K562 (cell line): ENCODE measurements at regions not wholly inside any gene's neighbourhood (a gene's known extent, or its start where the extent isn't known, plus 50 kb on each side); places are given as distances from the start of the nearest gene placed in this dataset.
A peak's percentile ranks its signal among the peaks of the same experiment; 100 is the strongest.

Source experiments
- ATAC-seq: fragments of 200-7000 bp; cut with Tn5 transposase; 3 replicates; pipeline ENCODE4 v1.9.1; 2020; ENCODE audit warnings: moderate library complexity
- BruUV-seq: library from RNA; stranded (reverse); fragments of 400-500 nt; replicated peaks from 2 replicates; lab custom pipeline; 2021; lab: Mats Ljungman, UMichigan
- CTCF ChIA-PET: fragments of 300-600 bp; formaldehyde crosslinking; extraction: SDS; loops from one replicate; lab custom pipeline; 2021; ENCODE audit warnings: low intra/inter-chr PET ratio; lab: Yijun Ruan, JAX
- POLR2A ChIA-PET: fragments of 300-600, 350-650 bp; sonication (Branson Sonifier 250); formaldehyde crosslinking; extraction: SDS; loops from one replicate; lab custom pipeline; 2021; ENCODE audit warnings: antibody characterized with exemption, inconsistent platforms; lab: Yijun Ruan, JAX
- DNase-seq, 4 experiments: peaks; one replicate each; pipeline versions ENCODE4 v3.0.0 to v3.0.0-alpha.2; 2011 to 2018; ENCODE audit warnings: low spot score in 3 of 4, mixed read lengths in 3 of 4; ENCODE audit errors: extremely low read depth in 1 of 4
- FAIRE-seq: peaks from 2 replicates; lab custom pipeline; 2011; peaks lifted over from hg19 to GRCh38; lab: Jason Lieb, UNC
- H2AFZ ChIP-seq: 2 replicates; pipeline ENCODE4 v1.6.0; 2011; ENCODE audit warnings: low read depth, low read length, control low read depth, inconsistent platforms
- H3K27ac ChIP-seq: fragments of 200-600 bp; 3 replicates; pipeline ENCODE4 v1.8.0; 2011; ENCODE audit warnings: low read depth, mild to moderate bottlenecking, control low read depth, inconsistent platforms, low read length, moderate library complexity, mixed read lengths; ENCODE audit errors: extremely low read depth
- H3K27me3 ChIP-seq, 2 experiments: fragments of 300-600 bp in 1 of 2; 2 replicates in 1 of 2; 3 replicates in 1 of 2; pipeline versions ENCODE4 v1.6.0 to v1.8.0; 2011; ENCODE audit warnings: inconsistent platforms in 2 of 2, low read length in 2 of 2, mild to moderate bottlenecking in 1 of 2, mixed read lengths in 1 of 2, moderate library complexity in 1 of 2; ENCODE audit not compliant: control insufficient read depth in 2 of 2, insufficient read depth in 2 of 2
- H3K36me3 ChIP-seq: fragments of 300-600 bp; 3 replicates; pipeline ENCODE4 v1.8.0; 2011; ENCODE audit warnings: mild to moderate bottlenecking, low read length, inconsistent platforms; ENCODE audit not compliant: control insufficient read depth, insufficient read depth
- H3K4me1 ChIP-seq, 2 experiments: fragments of 200-600 bp in 1 of 2; replicated peaks in 1 of 2; 2 replicates in 1 of 2; 3 replicates in 1 of 2; pipeline versions ENCODE4 v1.5.1 to v1.8.0; 2011; ENCODE audit warnings: inconsistent platforms in 2 of 2, low read length in 2 of 2, mild to moderate bottlenecking in 1 of 2, mixed read lengths in 1 of 2, moderate library complexity in 1 of 2; ENCODE audit not compliant: control insufficient read depth in 2 of 2, insufficient read depth in 2 of 2
- H3K4me2 ChIP-seq: 2 replicates; pipeline ENCODE4 v1.6.1; 2011; ENCODE audit warnings: low read length, control low read depth, inconsistent platforms, mixed read lengths; ENCODE audit not compliant: insufficient read depth
- H3K4me3 ChIP-seq: fragments of 200-600 bp; sonication (generic), shearing (Covaris generic); 2 replicates; pipeline ENCODE4 v1.5.1; 2016; ENCODE audit warnings: control low read depth, inconsistent platforms
- H3K79me2 ChIP-seq: fragments of 200-600 bp; 3 replicates; pipeline ENCODE4 v1.8.0; 2011; ENCODE audit warnings: low read length, inconsistent platforms; ENCODE audit not compliant: control insufficient read depth, insufficient read depth
- H3K9ac ChIP-seq, 2 experiments: 2 replicates each; pipeline versions ENCODE4 v1.6.0 to v1.6.1; 2011; ENCODE audit warnings: low read depth in 2 of 2, low read length in 2 of 2, control low read depth in 1 of 2, inconsistent platforms in 1 of 2, mild to moderate bottlenecking in 1 of 2, mixed read lengths in 1 of 2; ENCODE audit not compliant: insufficient read depth in 1 of 2
- H3K9me1 ChIP-seq: one replicate; pipeline ENCODE4 v1.6.0; 2011; ENCODE audit warnings: inconsistent platforms, mild to moderate bottlenecking, low read length, moderate library complexity; ENCODE audit not compliant: control insufficient read depth, insufficient read depth
- H3K9me3 ChIP-seq: replicated peaks from 2 replicates; pipeline ENCODE4 v1.5.1; 2011; ENCODE audit warnings: low read depth, low read length, inconsistent platforms; ENCODE audit not compliant: control insufficient read depth, insufficient read depth
- H4K20me1 ChIP-seq: replicated peaks from 2 replicates; pipeline ENCODE4 v1.6.1; 2011; ENCODE audit warnings: low read length, inconsistent platforms, mixed read lengths; ENCODE audit not compliant: control insufficient read depth, insufficient read depth
- BRD9 ChIP-seq: fragments of 450-650 bp; IDR thresholded peaks from 2 replicates; pipeline ENCODE4 v1.6.1; 2018; ENCODE audit warnings: low read depth; ENCODE audit not compliant: partially characterized antibody
- IRF2 ChIP-seq: sonication (generic); formaldehyde crosslinking; IDR thresholded peaks from 2 replicates; pipeline ENCODE4 v1.8.1; 2022; ENCODE audit warnings: mild to moderate bottlenecking, missing genetic modification reagents
- MTA1 ChIP-seq: fragments of 450-650 bp; IDR thresholded peaks from 2 replicates; pipeline ENCODE4 v1.6.1; 2017; ENCODE audit warnings: borderline replicate concordance
- NRF1 ChIP-seq, 2 experiments: fragments of 450-650 bp; IDR thresholded peaks in 1 of 2; conservative IDR thresholded peaks in 1 of 2; 2 replicates each; pipeline ENCODE4 v1.6.1; 2014; ENCODE audit warnings: mild to moderate bottlenecking in 2 of 2
- PBX2 ChIP-seq, 2 experiments: IDR thresholded peaks in 1 of 2; conservative IDR thresholded peaks in 1 of 2; 2 replicates each; pipeline ENCODE4 v1.6.1; 2016; ENCODE audit warnings: low read depth in 2 of 2, mild to moderate bottlenecking in 1 of 2, missing compliant biosample characterization in 1 of 2, missing genetic modification characterization in 1 of 2, moderate library complexity in 1 of 2
- RFX7 ChIP-seq: fragments of 250-450 bp; sonication (Bioruptor Pico); IDR thresholded peaks from 2 replicates; pipeline ENCODE4 v1.5.1; 2021; ENCODE audit warnings: mild to moderate bottlenecking
- SREBF2 ChIP-seq: sonication (generic); formaldehyde crosslinking; IDR thresholded peaks from 2 replicates; pipeline ENCODE4 v1.4.0; 2020; ENCODE audit warnings: mild to moderate bottlenecking, missing genetic modification reagents
- ZFX ChIP-seq: sonication (generic); formaldehyde crosslinking; IDR thresholded peaks from 2 replicates; pipeline ENCODE4 v1.8.0; 2022; ENCODE audit warnings: mild to moderate bottlenecking, missing genetic modification reagents, moderate library complexity
- in situ Hi-C: fragments of 300-500 bp; cut with MboI; formaldehyde crosslinking; loops from 4 replicates; pipeline ENCODE4 v1.15.0; 2018; ENCODE audit warnings: inconsistent platforms, mixed read lengths
- intact Hi-C: fragments of 100-400 bp; cut with micrococcal nuclease; formaldehyde crosslinking; loops from 2 replicates; pipeline ENCODE4 v1.14.2; 2022
- TF ChIP-seq, protein P1 (sequence below): fragments of 450-650 bp; IDR thresholded peaks from 2 replicates; pipeline ENCODE4 v1.6.1; 2016; ENCODE audit warnings: mild to moderate bottlenecking, moderate library complexity

- Histone ChIP-seq H3K9ac (peak overlapping the region in 1 of 2 experiments; percentile 46; a peak in 1 of 4 replicates), H3K27ac (peak overlapping the region; percentile 67), H3K4me1 (peaks cover 4 to 63% of the 10 kb centered on the region in 2 experiments), H3K9me1 (no peaks in the 10 kb centered on the region), H3K27me3 (no peaks in the 10 kb centered on the region), H3K36me3 (no peaks in the 10 kb centered on the region), H4K20me1 (no peaks in the 10 kb centered on the region), H3K9me3 (no peaks in the 10 kb centered on the region), H3K4me3 (no peak overlapping the region), H3K79me2 (no peaks in the 10 kb centered on the region), H3K4me2 (peak overlapping the region; percentile 54), H2AFZ (peak overlapping the region; percentile 76)
- in situ Hi-C loops, result no loop called here
- DNase-seq, result peak in 1 of 4 experiments; percentile 40
- BruUV-seq, result no TSS peak
- POLR2A ChIA-PET, result no interaction called here
- FAIRE-seq, result no peak
- CTCF ChIA-PET, result no interaction called here
- no peak; the same call in 2 of the 3 replicates for ATAC-seq
- intact Hi-C loops, result no loop called here
- TF ChIP-seq BRD9 (peak; percentile 41), IRF2 (CRISPR knock-in tag) (no peak), MTA1 (no peak; the same call in 1 of the 2 replicates), ZFX (CRISPR knock-in tag) (peak; percentile 40; the same call in 1 of the 2 replicates), SREBF2 (CRISPR knock-in tag) (no peak), NRF1 (conservative IDR thresholded peaks at IDR 0.05 in 1 of 2, IDR thresholded peaks at IDR 0.05 in 1 of 2) (no peak), RFX7 (CRISPR knock-in tag) (no peak), PBX2 (CRISPR knock-in tag; IDR thresholded peaks at IDR 0.05; ENCODE audit: low read depth) (no peak), PBX2 (tag; conservative IDR thresholded peaks at IDR 0.05; ENCODE audit: low read depth) (no peak)
- TF ChIP-seq, protein P1, sequence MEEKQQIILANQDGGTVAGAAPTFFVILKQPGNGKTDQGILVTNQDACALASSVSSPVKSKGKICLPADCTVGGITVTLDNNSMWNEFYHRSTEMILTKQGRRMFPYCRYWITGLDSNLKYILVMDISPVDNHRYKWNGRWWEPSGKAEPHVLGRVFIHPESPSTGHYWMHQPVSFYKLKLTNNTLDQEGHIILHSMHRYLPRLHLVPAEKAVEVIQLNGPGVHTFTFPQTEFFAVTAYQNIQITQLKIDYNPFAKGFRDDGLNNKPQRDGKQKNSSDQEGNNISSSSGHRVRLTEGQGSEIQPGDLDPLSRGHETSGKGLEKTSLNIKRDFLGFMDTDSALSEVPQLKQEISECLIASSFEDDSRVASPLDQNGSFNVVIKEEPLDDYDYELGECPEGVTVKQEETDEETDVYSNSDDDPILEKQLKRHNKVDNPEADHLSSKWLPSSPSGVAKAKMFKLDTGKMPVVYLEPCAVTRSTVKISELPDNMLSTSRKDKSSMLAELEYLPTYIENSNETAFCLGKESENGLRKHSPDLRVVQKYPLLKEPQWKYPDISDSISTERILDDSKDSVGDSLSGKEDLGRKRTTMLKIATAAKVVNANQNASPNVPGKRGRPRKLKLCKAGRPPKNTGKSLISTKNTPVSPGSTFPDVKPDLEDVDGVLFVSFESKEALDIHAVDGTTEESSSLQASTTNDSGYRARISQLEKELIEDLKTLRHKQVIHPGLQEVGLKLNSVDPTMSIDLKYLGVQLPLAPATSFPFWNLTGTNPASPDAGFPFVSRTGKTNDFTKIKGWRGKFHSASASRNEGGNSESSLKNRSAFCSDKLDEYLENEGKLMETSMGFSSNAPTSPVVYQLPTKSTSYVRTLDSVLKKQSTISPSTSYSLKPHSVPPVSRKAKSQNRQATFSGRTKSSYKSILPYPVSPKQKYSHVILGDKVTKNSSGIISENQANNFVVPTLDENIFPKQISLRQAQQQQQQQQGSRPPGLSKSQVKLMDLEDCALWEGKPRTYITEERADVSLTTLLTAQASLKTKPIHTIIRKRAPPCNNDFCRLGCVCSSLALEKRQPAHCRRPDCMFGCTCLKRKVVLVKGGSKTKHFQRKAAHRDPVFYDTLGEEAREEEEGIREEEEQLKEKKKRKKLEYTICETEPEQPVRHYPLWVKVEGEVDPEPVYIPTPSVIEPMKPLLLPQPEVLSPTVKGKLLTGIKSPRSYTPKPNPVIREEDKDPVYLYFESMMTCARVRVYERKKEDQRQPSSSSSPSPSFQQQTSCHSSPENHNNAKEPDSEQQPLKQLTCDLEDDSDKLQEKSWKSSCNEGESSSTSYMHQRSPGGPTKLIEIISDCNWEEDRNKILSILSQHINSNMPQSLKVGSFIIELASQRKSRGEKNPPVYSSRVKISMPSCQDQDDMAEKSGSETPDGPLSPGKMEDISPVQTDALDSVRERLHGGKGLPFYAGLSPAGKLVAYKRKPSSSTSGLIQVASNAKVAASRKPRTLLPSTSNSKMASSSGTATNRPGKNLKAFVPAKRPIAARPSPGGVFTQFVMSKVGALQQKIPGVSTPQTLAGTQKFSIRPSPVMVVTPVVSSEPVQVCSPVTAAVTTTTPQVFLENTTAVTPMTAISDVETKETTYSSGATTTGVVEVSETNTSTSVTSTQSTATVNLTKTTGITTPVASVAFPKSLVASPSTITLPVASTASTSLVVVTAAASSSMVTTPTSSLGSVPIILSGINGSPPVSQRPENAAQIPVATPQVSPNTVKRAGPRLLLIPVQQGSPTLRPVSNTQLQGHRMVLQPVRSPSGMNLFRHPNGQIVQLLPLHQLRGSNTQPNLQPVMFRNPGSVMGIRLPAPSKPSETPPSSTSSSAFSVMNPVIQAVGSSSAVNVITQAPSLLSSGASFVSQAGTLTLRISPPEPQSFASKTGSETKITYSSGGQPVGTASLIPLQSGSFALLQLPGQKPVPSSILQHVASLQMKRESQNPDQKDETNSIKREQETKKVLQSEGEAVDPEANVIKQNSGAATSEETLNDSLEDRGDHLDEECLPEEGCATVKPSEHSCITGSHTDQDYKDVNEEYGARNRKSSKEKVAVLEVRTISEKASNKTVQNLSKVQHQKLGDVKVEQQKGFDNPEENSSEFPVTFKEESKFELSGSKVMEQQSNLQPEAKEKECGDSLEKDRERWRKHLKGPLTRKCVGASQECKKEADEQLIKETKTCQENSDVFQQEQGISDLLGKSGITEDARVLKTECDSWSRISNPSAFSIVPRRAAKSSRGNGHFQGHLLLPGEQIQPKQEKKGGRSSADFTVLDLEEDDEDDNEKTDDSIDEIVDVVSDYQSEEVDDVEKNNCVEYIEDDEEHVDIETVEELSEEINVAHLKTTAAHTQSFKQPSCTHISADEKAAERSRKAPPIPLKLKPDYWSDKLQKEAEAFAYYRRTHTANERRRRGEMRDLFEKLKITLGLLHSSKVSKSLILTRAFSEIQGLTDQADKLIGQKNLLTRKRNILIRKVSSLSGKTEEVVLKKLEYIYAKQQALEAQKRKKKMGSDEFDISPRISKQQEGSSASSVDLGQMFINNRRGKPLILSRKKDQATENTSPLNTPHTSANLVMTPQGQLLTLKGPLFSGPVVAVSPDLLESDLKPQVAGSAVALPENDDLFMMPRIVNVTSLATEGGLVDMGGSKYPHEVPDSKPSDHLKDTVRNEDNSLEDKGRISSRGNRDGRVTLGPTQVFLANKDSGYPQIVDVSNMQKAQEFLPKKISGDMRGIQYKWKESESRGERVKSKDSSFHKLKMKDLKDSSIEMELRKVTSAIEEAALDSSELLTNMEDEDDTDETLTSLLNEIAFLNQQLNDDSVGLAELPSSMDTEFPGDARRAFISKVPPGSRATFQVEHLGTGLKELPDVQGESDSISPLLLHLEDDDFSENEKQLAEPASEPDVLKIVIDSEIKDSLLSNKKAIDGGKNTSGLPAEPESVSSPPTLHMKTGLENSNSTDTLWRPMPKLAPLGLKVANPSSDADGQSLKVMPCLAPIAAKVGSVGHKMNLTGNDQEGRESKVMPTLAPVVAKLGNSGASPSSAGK, result peak; percentile 16; the same call in 1 of the 2 replicates
Measured at GRCh38 chr4:80135702-80136058, 61.6 kb upstream of the PRDM8 start.
